Spleen (tissue), 7 donors: ENCODE measurements at regions not wholly inside any gene's neighbourhood (a gene's known extent, or its start where the extent isn't known, plus 50 kb on each side); places are given as distances from the start of the nearest gene placed in this dataset.

Experiments used
- POLR2A ChIP-seq, 3 donors: fragments of 450-650 bp; IDR thresholded peaks; one replicate each; pipeline ENCODE4 v1.5.1; 2017; ENCODE audit warnings: antibody characterized with exemption in 3 of 3, mild to moderate bottlenecking in 1 of 3
- POLR2AphosphoS5 ChIP-seq, 3 donors: sonication (generic); formaldehyde crosslinking; IDR thresholded peaks; one replicate each; pipeline ENCODE4 v1.5.1; 2017; ENCODE audit warnings: antibody characterized with exemption in 3 of 3
- TF ChIP-seq, protein P1 (sequence below), 11 experiments: fragments of 200-600 bp in 7 of 11; fragments of 450-650 bp in 4 of 11; sonication (generic) in 4 of 11; IDR thresholded peaks in 8 of 11; conservative IDR thresholded peaks in 3 of 11; 1 replicate in 7 of 11; 2 replicates in 4 of 11; pipeline versions ENCODE4 v1.4.0 to v1.8.0; 2016 to 2021; ENCODE audit warnings: antibody characterized with exemption in 11 of 11, inconsistent platforms in 4 of 11, mild to moderate bottlenecking in 1 of 11
- donor health status: DM: no; HTN: no; CAD: no; lungs with moderate emphysema.
- donor health status: DM: no; HTN: no; CAD: no.
- donor health status: DM: no; HTN: no; CAD: no.

DNA sequence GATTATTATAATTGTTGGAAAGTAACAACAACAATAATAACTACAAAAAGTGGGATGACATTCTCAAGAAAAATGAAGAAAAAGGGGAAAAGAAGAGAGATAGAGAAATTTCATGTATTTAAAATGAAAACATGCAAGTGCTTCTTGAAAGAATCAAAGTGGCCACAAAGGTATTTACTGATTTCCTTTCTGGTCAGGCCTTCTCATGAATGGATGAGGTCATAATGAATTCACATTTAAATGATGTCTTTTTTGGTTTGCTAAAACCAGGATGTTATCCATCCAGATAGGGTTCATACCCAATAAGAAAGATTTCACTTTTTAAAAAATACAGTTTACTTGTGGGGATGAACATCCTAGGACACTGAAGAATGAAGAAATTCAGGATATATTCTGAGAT is 446.4 kb upstream of the PTGER4 start:
- TF ChIP-seq, protein P1, sequence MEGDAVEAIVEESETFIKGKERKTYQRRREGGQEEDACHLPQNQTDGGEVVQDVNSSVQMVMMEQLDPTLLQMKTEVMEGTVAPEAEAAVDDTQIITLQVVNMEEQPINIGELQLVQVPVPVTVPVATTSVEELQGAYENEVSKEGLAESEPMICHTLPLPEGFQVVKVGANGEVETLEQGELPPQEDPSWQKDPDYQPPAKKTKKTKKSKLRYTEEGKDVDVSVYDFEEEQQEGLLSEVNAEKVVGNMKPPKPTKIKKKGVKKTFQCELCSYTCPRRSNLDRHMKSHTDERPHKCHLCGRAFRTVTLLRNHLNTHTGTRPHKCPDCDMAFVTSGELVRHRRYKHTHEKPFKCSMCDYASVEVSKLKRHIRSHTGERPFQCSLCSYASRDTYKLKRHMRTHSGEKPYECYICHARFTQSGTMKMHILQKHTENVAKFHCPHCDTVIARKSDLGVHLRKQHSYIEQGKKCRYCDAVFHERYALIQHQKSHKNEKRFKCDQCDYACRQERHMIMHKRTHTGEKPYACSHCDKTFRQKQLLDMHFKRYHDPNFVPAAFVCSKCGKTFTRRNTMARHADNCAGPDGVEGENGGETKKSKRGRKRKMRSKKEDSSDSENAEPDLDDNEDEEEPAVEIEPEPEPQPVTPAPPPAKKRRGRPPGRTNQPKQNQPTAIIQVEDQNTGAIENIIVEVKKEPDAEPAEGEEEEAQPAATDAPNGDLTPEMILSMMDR (IDR thresholded peaks at IDR 0.05 in 8 of 11, conservative IDR thresholded peaks at IDR 0.05 in 3 of 11), result no peak
- TF ChIP-seq POLR2A (IDR thresholded peaks at IDR 0.05) (no peak), POLR2AphosphoS5 (IDR thresholded peaks at IDR 0.05) (no peak)
